Thoracic aorta (tissue), 2 donors: ENCODE measurements at regions not wholly inside any gene's neighbourhood (a gene's known extent, or its start where the extent isn't known, plus 50 kb on each side); places are given as distances from the start of the nearest gene placed in this dataset.

Source experiments
- ATAC-seq: fragments of 150-250 bp; one replicate; pipeline ENCODE4 v1.8.0; 2017; ENCODE audit warnings: low read depth; ENCODE audit not compliant: insufficient number of reproducible peaks, low FRiP score
- DNase-seq: peaks from one replicate; pipeline ENCODE4 v3.0.0-alpha.2; 2020; ENCODE audit warnings: low spot score
- H3K27ac ChIP-seq, 2 donors: fragments of 200-600 bp; sonication (generic); 1 replicate in 1 of 2; 2 replicates in 1 of 2; pipeline ENCODE4 v1.5.1; 2016; ENCODE audit warnings: mild to moderate bottlenecking in 2 of 2, moderate library complexity in 2 of 2
- H3K27me3 ChIP-seq: fragments of 200-600 bp; sonication (generic); replicated peaks from 2 replicates; pipeline ENCODE4 v1.6.0; 2016; ENCODE audit warnings: mild to moderate bottlenecking; ENCODE audit not compliant: insufficient read depth
- H3K36me3 ChIP-seq: fragments of 200-600 bp; sonication (generic); one replicate; pipeline ENCODE4 v1.5.1; 2016
- H3K4me1 ChIP-seq, 2 donors: fragments of 200-600 bp; sonication (generic); 1 replicate in 1 of 2; 2 replicates in 1 of 2; pipeline versions ENCODE4 v1.5.1 to v1.6.0; 2016; ENCODE audit warnings: low read depth in 2 of 2, mild to moderate bottlenecking in 1 of 2; ENCODE audit not compliant: control insufficient read depth in 1 of 2
- H3K4me3 ChIP-seq: fragments of 200-600 bp; sonication (generic); 2 replicates; pipeline ENCODE4 v1.5.1; 2016; ENCODE audit warnings: mild to moderate bottlenecking
- H3K9me3 ChIP-seq: fragments of 200-600 bp; sonication (generic); 2 replicates; pipeline ENCODE4 v1.5.1; 2016
- CTCF ChIP-seq: fragments of 200-600 bp; sonication (generic); IDR thresholded peaks from one replicate; pipeline ENCODE4 v1.5.1; 2019; ENCODE audit warnings: antibody characterized with exemption

- ATAC-seq (no peak), DNase-seq (no peak)
- H3K4me3 ChIP-seq: no peak overlapping the region
- no peaks in the 10 kb centered on the region for H3K9me3 ChIP-seq
- no peaks in the 10 kb centered on the region for H3K36me3 ChIP-seq
- no peaks in the 10 kb centered on the region for H3K4me1 ChIP-seq
- no peak overlapping the region for H3K27ac ChIP-seq
- TF ChIP-seq CTCF: no peak
- no peaks in the 10 kb centered on the region for H3K27me3 ChIP-seq
Measured at GRCh38 chr10:129224065-129224464, 243.0 kb upstream of the MGMT start.

- no peaks in the 10 kb centered on the region for H3K9me3 ChIP-seq
- no peaks in the 10 kb centered on the region for H3K36me3 ChIP-seq
- DNase-seq: no peak
- H3K27ac ChIP-seq: no peak overlapping the region
- H3K4me1 ChIP-seq: no peaks in the 10 kb centered on the region
- no peak for TF ChIP-seq CTCF
- no peaks in the 10 kb centered on the region for H3K27me3 ChIP-seq
- H3K4me3 ChIP-seq: no peak overlapping the region
- ATAC-seq: no peak
Measured at GRCh38 chr10:129231821-129232220, 235.2 kb upstream of the MGMT start.

- TF ChIP-seq CTCF: no peak
- DNase-seq (no peak), ATAC-seq (no peak)
- Histone ChIP-seq H3K27ac (no peak overlapping the region), H3K36me3 (no peaks in the 10 kb centered on the region), H3K4me3 (no peak overlapping the region), H3K4me1 (no peaks in the 10 kb centered on the region), H3K9me3 (no peaks in the 10 kb centered on the region), H3K27me3 (no peaks in the 10 kb centered on the region)
Measured at GRCh38 chr10:129233351-129234148, 233.5 kb upstream of the MGMT start.

- Histone ChIP-seq H3K36me3 (no peaks in the 10 kb centered on the region), H3K9me3 (no peaks in the 10 kb centered on the region), H3K4me3 (no peak overlapping the region), H3K4me1 (no peaks in the 10 kb centered on the region), H3K27me3 (no peaks in the 10 kb centered on the region), H3K27ac (no peak overlapping the region)
- DNase-seq (no peak), ATAC-seq (no peak)
- TF ChIP-seq CTCF: no peak
Measured at GRCh38 chr10:129236274-129236691, 230.8 kb upstream of the MGMT start.

GRCh38 chr10:129241461-129241860 is 225.6 kb upstream of the MGMT start:
- DNase-seq: no peak
- no peak for TF ChIP-seq CTCF
- H3K27me3 ChIP-seq: no peaks in the 10 kb centered on the region
- ATAC-seq: no peak
- H3K9me3 ChIP-seq: no peaks in the 10 kb centered on the region
- H3K36me3 ChIP-seq: no peaks in the 10 kb centered on the region
- H3K27ac ChIP-seq: no peak overlapping the region
- H3K4me1 ChIP-seq: no peaks in the 10 kb centered on the region
- no peak overlapping the region for H3K4me3 ChIP-seq
